Transverse colon (tissue), 4 donors: ENCODE measurements at regions not wholly inside any gene's neighbourhood (a gene's known extent, or its start where the extent isn't known, plus 50 kb on each side); places are given as distances from the start of the nearest gene placed in this dataset.

Experiments used
- EP300 ChIP-seq: sonication (generic); formaldehyde crosslinking; IDR thresholded peaks from one replicate; pipeline ENCODE4 v1.6.1; 2017; ENCODE audit warnings: antibody characterized with exemption, low read depth
- POLR2A ChIP-seq: fragments of 450-650 bp; IDR thresholded peaks from one replicate; pipeline ENCODE4 v1.6.1; 2016; ENCODE audit warnings: antibody characterized with exemption, mild to moderate bottlenecking, moderate library complexity
- POLR2AphosphoS5 ChIP-seq, 3 donors: sonication (generic); formaldehyde crosslinking; IDR thresholded peaks; one replicate each; pipeline ENCODE4 v1.6.1; 2016; ENCODE audit warnings: antibody characterized with exemption in 3 of 3
- TF ChIP-seq, protein P1 (sequence below), 5 experiments: fragments of 200-600 bp in 3 of 5; fragments of 450-650 bp in 2 of 5; sonication (generic) in 3 of 5; IDR thresholded peaks; 1 replicate in 2 of 5; 2 replicates in 3 of 5; pipeline ENCODE4 v1.5.1; 2016 to 2017; ENCODE audit warnings: antibody characterized with exemption in 5 of 5, inconsistent platforms in 3 of 5, mild to moderate bottlenecking in 2 of 5, moderate library complexity in 1 of 5

DNA sequence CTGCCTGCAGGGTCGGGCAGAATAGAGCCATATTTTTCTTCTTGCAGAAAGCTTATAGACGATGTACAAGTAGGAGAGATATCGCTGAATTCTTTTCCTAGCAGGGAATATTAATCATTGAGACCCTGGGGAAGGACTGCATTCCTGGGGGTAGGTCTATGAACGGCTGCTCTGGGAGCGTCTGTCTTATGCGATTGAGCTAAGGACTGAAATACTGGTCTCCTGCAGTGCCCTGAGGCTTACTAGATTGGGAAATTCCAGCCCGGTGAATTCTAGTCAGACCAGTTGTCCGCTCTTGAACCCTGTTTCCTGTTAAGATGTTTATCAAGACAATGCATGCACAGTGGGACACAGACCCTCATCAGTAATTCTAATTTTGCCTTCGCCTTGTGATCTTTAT lies 59.8 kb upstream of the UBAC2 start:
- TF ChIP-seq, protein P1, sequence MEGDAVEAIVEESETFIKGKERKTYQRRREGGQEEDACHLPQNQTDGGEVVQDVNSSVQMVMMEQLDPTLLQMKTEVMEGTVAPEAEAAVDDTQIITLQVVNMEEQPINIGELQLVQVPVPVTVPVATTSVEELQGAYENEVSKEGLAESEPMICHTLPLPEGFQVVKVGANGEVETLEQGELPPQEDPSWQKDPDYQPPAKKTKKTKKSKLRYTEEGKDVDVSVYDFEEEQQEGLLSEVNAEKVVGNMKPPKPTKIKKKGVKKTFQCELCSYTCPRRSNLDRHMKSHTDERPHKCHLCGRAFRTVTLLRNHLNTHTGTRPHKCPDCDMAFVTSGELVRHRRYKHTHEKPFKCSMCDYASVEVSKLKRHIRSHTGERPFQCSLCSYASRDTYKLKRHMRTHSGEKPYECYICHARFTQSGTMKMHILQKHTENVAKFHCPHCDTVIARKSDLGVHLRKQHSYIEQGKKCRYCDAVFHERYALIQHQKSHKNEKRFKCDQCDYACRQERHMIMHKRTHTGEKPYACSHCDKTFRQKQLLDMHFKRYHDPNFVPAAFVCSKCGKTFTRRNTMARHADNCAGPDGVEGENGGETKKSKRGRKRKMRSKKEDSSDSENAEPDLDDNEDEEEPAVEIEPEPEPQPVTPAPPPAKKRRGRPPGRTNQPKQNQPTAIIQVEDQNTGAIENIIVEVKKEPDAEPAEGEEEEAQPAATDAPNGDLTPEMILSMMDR (IDR thresholded peaks at IDR 0.05) = no peak
- TF ChIP-seq EP300 (no peak), POLR2A (no peak), POLR2AphosphoS5 (IDR thresholded peaks at IDR 0.05) (no peak)
